K562 (cell line): ENCODE measurements at regions not wholly inside any gene's neighbourhood (a gene's known extent, or its start where the extent isn't known, plus 50 kb on each side); places are given as distances from the start of the nearest gene placed in this dataset.

Experiments
- ATAC-seq: fragments of 200-7000 bp; cut with Tn5 transposase; 3 replicates; pipeline ENCODE4 v1.9.1; 2020; ENCODE audit warnings: moderate library complexity
- BruUV-seq: library from RNA; stranded (reverse); fragments of 400-500 nt; replicated peaks from 2 replicates; lab custom pipeline; 2021; lab: Mats Ljungman, UMichigan
- CTCF ChIA-PET: fragments of 300-600 bp; formaldehyde crosslinking; extraction: SDS; loops from one replicate; lab custom pipeline; 2021; ENCODE audit warnings: low intra/inter-chr PET ratio; lab: Yijun Ruan, JAX
- POLR2A ChIA-PET: fragments of 300-600, 350-650 bp; sonication (Branson Sonifier 250); formaldehyde crosslinking; extraction: SDS; loops from one replicate; lab custom pipeline; 2021; ENCODE audit warnings: antibody characterized with exemption, inconsistent platforms; lab: Yijun Ruan, JAX
- DNase-seq, 4 experiments: peaks; one replicate each; pipeline versions ENCODE4 v3.0.0 to v3.0.0-alpha.2; 2011 to 2018; ENCODE audit warnings: low spot score in 3 of 4, mixed read lengths in 3 of 4; ENCODE audit errors: extremely low read depth in 1 of 4
- FAIRE-seq: peaks from 2 replicates; lab custom pipeline; 2011; peaks lifted over from hg19 to GRCh38; lab: Jason Lieb, UNC
- H2AFZ ChIP-seq: 2 replicates; pipeline ENCODE4 v1.6.0; 2011; ENCODE audit warnings: low read depth, low read length, control low read depth, inconsistent platforms
- H3K27ac ChIP-seq: fragments of 200-600 bp; 3 replicates; pipeline ENCODE4 v1.8.0; 2011; ENCODE audit warnings: low read depth, mild to moderate bottlenecking, control low read depth, inconsistent platforms, low read length, moderate library complexity, mixed read lengths; ENCODE audit errors: extremely low read depth
- H3K27me3 ChIP-seq, 2 experiments: fragments of 300-600 bp in 1 of 2; 2 replicates in 1 of 2; 3 replicates in 1 of 2; pipeline versions ENCODE4 v1.6.0 to v1.8.0; 2011; ENCODE audit warnings: inconsistent platforms in 2 of 2, low read length in 2 of 2, mild to moderate bottlenecking in 1 of 2, mixed read lengths in 1 of 2, moderate library complexity in 1 of 2; ENCODE audit not compliant: control insufficient read depth in 2 of 2, insufficient read depth in 2 of 2
- H3K36me3 ChIP-seq: fragments of 300-600 bp; 3 replicates; pipeline ENCODE4 v1.8.0; 2011; ENCODE audit warnings: mild to moderate bottlenecking, low read length, inconsistent platforms; ENCODE audit not compliant: control insufficient read depth, insufficient read depth
- H3K4me1 ChIP-seq, 2 experiments: fragments of 200-600 bp in 1 of 2; replicated peaks in 1 of 2; 2 replicates in 1 of 2; 3 replicates in 1 of 2; pipeline versions ENCODE4 v1.5.1 to v1.8.0; 2011; ENCODE audit warnings: inconsistent platforms in 2 of 2, low read length in 2 of 2, mild to moderate bottlenecking in 1 of 2, mixed read lengths in 1 of 2, moderate library complexity in 1 of 2; ENCODE audit not compliant: control insufficient read depth in 2 of 2, insufficient read depth in 2 of 2
- H3K4me2 ChIP-seq: 2 replicates; pipeline ENCODE4 v1.6.1; 2011; ENCODE audit warnings: low read length, control low read depth, inconsistent platforms, mixed read lengths; ENCODE audit not compliant: insufficient read depth
- H3K4me3 ChIP-seq: fragments of 200-600 bp; sonication (generic), shearing (Covaris generic); 2 replicates; pipeline ENCODE4 v1.5.1; 2016; ENCODE audit warnings: control low read depth, inconsistent platforms
- H3K79me2 ChIP-seq: fragments of 200-600 bp; 3 replicates; pipeline ENCODE4 v1.8.0; 2011; ENCODE audit warnings: low read length, inconsistent platforms; ENCODE audit not compliant: control insufficient read depth, insufficient read depth
- H3K9ac ChIP-seq, 2 experiments: 2 replicates each; pipeline versions ENCODE4 v1.6.0 to v1.6.1; 2011; ENCODE audit warnings: low read depth in 2 of 2, low read length in 2 of 2, control low read depth in 1 of 2, inconsistent platforms in 1 of 2, mild to moderate bottlenecking in 1 of 2, mixed read lengths in 1 of 2; ENCODE audit not compliant: insufficient read depth in 1 of 2
- H3K9me1 ChIP-seq: one replicate; pipeline ENCODE4 v1.6.0; 2011; ENCODE audit warnings: inconsistent platforms, mild to moderate bottlenecking, low read length, moderate library complexity; ENCODE audit not compliant: control insufficient read depth, insufficient read depth
- H3K9me3 ChIP-seq: replicated peaks from 2 replicates; pipeline ENCODE4 v1.5.1; 2011; ENCODE audit warnings: low read depth, low read length, inconsistent platforms; ENCODE audit not compliant: control insufficient read depth, insufficient read depth
- H4K20me1 ChIP-seq: replicated peaks from 2 replicates; pipeline ENCODE4 v1.6.1; 2011; ENCODE audit warnings: low read length, inconsistent platforms, mixed read lengths; ENCODE audit not compliant: control insufficient read depth, insufficient read depth
- BRCA1 ChIP-seq, 2 experiments: fragments of 450-650 bp in 1 of 2; sonication (generic) in 1 of 2; formaldehyde crosslinking in 1 of 2; IDR thresholded peaks; 2 replicates each; pipeline versions ENCODE4 v1.5.0 to v1.6.1; 2017 to 2020; ENCODE audit warnings: mild to moderate bottlenecking in 1 of 2, missing genetic modification reagents in 1 of 2
- CBFB ChIP-seq: sonication (generic); formaldehyde crosslinking; IDR thresholded peaks from 2 replicates; pipeline ENCODE4 v1.4.0; 2020; ENCODE audit warnings: mild to moderate bottlenecking, missing genetic modification reagents
- FOXJ2 ChIP-seq: fragments of 200-800 bp; sonication (Bioruptor generic); IDR thresholded peaks from 2 replicates; pipeline ENCODE4 v1.6.1; 2016; ENCODE audit warnings: missing genetic modification characterization, missing compliant biosample characterization
- HOXB6 ChIP-seq: fragments of 250-450 bp; sonication (Bioruptor Pico); IDR thresholded peaks from 2 replicates; pipeline ENCODE4 v1.5.1; 2022; ENCODE audit warnings: mild to moderate bottlenecking, borderline replicate concordance
- MEF2D ChIP-seq: conservative IDR thresholded peaks from 2 replicates; pipeline ENCODE4 v1.6.1; 2016; ENCODE audit warnings: low read depth, missing genetic modification characterization, missing compliant biosample characterization
- PHF20 ChIP-seq: fragments of 450-650 bp; IDR thresholded peaks from 2 replicates; pipeline ENCODE4 v1.6.1; 2018; ENCODE audit not compliant: partially characterized antibody
- RBM15 ChIP-seq: fragments of 200-400 bp; formaldehyde crosslinking; IDR thresholded peaks from 2 replicates; pipeline ENCODE4 v1.6.1; 2018; ENCODE audit warnings: mild to moderate bottlenecking, low read length, moderate library complexity; ENCODE audit not compliant: insufficient read depth
- RHOXF2B ChIP-seq: fragments of 250-450 bp; sonication (Bioruptor Pico); conservative IDR thresholded peaks from 2 replicates; pipeline ENCODE4 v1.5.1; 2021
- TARDBP ChIP-seq: fragments of 450-650 bp; IDR thresholded peaks from 2 replicates; pipeline ENCODE4 v1.6.1; 2016
- ZBTB8A ChIP-seq: fragments of 450-650 bp; IDR thresholded peaks from 2 replicates; pipeline ENCODE4 v1.6.1; 2018; ENCODE audit warnings: mild to moderate bottlenecking, moderate library complexity; ENCODE audit not compliant: partially characterized antibody
- ZNF175 ChIP-seq: fragments of 200-800 bp; sonication (Bioruptor generic); IDR thresholded peaks from 2 replicates; pipeline ENCODE4 v1.6.1; 2016; ENCODE audit warnings: low read depth, mild to moderate bottlenecking, missing genetic modification characterization, missing compliant biosample characterization
- ZNF408 ChIP-seq: fragments of 250-450 bp; sonication (Bioruptor Pico); IDR thresholded peaks from 2 replicates; pipeline ENCODE4 v1.4.0; 2020; ENCODE audit warnings: low read depth, mild to moderate bottlenecking, moderate library complexity
- ZNF764 ChIP-seq: fragments of 250-450 bp; sonication (Bioruptor Pico); IDR thresholded peaks from 2 replicates; pipeline ENCODE4 v1.4.0; 2020; ENCODE audit warnings: low read depth, mild to moderate bottlenecking, moderate library complexity
- WGBS: fragments of 100-300 bp; shearing (Covaris generic); methylation state at CpG from one replicate; pipeline ENCODE4 v1.1.6; 2016; ENCODE audit warnings: low coverage, mixed read lengths; ENCODE audit not compliant: insufficient coverage; ENCODE audit errors: missing lambda C conversion rate; 5-methylcytosine and 5-hydroxymethylcytosine counted together
- in situ Hi-C: fragments of 300-500 bp; cut with MboI; formaldehyde crosslinking; loops from 4 replicates; pipeline ENCODE4 v1.15.0; 2018; ENCODE audit warnings: inconsistent platforms, mixed read lengths
- intact Hi-C: fragments of 100-400 bp; cut with micrococcal nuclease; formaldehyde crosslinking; loops from 2 replicates; pipeline ENCODE4 v1.14.2; 2022
- TF ChIP-seq, protein P1 (sequence below): fragments of 250-450 bp; sonication (Bioruptor Pico); IDR thresholded peaks from 2 replicates; pipeline ENCODE4 v1.4.0; 2020; ENCODE audit warnings: mild to moderate bottlenecking
- TF ChIP-seq, protein P2 (sequence below): fragments of 450-650 bp; IDR thresholded peaks from 2 replicates; pipeline ENCODE4 v1.6.1; 2016; ENCODE audit warnings: missing biosample characterization, missing genetic modification characterization
- TF ChIP-seq, protein P3 (sequence below): fragments of 450-650 bp; formaldehyde crosslinking; IDR thresholded peaks from 2 replicates; pipeline ENCODE4 v1.4.0; 2020; ENCODE audit warnings: mild to moderate bottlenecking, moderate library complexity
- TF ChIP-seq, protein P4 (sequence below): fragments of 450-650 bp; IDR thresholded peaks from 2 replicates; pipeline ENCODE4 v1.6.1; 2018; ENCODE audit warnings: mild to moderate bottlenecking, low read depth; ENCODE audit not compliant: partially characterized antibody

DNA sequence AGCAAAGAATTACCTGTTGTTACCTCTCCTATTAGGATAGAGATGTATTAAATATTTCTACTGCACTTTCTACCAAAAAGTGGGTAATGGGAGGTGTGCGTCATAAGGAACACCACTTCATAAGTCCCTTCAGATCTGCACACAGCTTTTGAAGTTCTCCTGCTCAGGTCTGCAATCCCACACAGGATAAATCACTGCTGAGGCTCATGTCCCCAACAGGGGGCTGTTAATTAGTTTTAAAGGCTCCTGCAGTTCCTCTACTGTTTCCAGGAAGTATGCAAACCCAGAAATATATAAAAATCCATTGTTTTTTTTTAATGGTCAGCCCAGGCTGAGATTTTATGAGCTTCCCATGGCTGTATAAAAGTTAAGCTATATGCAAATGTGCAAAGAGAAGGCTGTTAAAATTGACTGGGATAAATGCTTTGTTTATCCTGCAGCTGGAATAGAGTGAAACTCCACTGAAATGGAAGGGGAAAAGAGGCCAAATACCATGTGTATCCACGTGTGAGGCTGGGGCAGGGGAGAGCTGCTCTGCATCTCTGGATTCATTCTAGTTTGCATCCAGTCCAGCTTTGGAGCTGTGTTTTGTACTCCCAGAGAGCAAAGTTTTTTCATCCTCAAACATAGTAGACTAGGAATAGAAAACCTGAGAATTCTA is 903.7 kb downstream of the TDRD15 start:
- ATAC-seq, result no peak
- no peak overlapping the region for H3K9ac ChIP-seq
- H3K27ac ChIP-seq, result no peak overlapping the region
- no peaks in the 10 kb centered on the region for H3K36me3 ChIP-seq
- CTCF ChIA-PET, result no interaction called here
- intact Hi-C loops, result no loop called here
- no peak for FAIRE-seq
- no peaks in the 10 kb centered on the region for H3K79me2 ChIP-seq
- no peaks in the 10 kb centered on the region for H3K9me1 ChIP-seq
- DNase-seq, result no peak
- BruUV-seq, result no TSS peak
- H3K9me3 ChIP-seq, result no peaks in the 10 kb centered on the region
- H3K27me3 ChIP-seq, result no peaks in the 10 kb centered on the region
- no peaks in the 10 kb centered on the region for H3K4me1 ChIP-seq
- TF ChIP-seq, protein P1, sequence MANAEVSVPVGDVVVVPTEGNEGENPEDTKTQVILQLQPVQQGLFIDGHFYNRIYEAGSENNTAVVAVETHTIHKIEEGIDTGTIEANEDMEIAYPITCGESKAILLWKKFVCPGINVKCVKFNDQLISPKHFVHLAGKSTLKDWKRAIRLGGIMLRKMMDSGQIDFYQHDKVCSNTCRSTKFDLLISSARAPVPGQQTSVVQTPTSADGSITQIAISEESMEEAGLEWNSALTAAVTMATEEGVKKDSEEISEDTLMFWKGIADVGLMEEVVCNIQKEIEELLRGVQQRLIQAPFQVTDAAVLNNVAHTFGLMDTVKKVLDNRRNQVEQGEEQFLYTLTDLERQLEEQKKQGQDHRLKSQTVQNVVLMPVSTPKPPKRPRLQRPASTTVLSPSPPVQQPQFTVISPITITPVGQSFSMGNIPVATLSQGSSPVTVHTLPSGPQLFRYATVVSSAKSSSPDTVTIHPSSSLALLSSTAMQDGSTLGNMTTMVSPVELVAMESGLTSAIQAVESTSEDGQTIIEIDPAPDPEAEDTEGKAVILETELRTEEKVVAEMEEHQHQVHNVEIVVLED (CRISPR knock-in tag), result no peak
- TF ChIP-seq ZNF764 (CRISPR knock-in tag) (no peak), PHF20 (no peak), RHOXF2B (CRISPR knock-in tag) (no peak), FOXJ2 (tag) (no peak), MEF2D (tag) (no peak), ZNF408 (CRISPR knock-in tag) (no peak), RBM15 (no peak), HOXB6 (CRISPR knock-in tag) (no peak), TARDBP (no peak), CBFB (no peak), BRCA1 (IDR thresholded peaks at IDR 0.05) (no peak), BRCA1 (CRISPR knock-in tag; IDR thresholded peaks at IDR 0.05) (no peak), ZBTB8A (no peak), ZNF175 (no peak)
- TF ChIP-seq, protein P2, sequence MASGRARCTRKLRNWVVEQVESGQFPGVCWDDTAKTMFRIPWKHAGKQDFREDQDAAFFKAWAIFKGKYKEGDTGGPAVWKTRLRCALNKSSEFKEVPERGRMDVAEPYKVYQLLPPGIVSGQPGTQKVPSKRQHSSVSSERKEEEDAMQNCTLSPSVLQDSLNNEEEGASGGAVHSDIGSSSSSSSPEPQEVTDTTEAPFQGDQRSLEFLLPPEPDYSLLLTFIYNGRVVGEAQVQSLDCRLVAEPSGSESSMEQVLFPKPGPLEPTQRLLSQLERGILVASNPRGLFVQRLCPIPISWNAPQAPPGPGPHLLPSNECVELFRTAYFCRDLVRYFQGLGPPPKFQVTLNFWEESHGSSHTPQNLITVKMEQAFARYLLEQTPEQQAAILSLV (tag), result no peak
- TF ChIP-seq, protein P3, sequence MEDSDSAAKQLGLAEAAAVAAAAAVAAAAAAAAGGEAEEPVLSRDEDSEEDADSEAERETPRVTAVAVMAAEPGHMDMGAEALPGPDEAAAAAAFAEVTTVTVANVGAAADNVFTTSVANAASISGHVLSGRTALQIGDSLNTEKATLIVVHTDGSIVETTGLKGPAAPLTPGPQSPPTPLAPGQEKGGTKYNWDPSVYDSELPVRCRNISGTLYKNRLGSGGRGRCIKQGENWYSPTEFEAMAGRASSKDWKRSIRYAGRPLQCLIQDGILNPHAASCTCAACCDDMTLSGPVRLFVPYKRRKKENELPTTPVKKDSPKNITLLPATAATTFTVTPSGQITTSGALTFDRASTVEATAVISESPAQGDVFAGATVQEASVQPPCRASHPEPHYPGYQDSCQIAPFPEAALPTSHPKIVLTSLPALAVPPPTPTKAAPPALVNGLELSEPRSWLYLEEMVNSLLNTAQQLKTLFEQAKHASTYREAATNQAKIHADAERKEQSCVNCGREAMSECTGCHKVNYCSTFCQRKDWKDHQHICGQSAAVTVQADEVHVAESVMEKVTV (CRISPR knock-in tag), result no peak
- TF ChIP-seq, protein P4, sequence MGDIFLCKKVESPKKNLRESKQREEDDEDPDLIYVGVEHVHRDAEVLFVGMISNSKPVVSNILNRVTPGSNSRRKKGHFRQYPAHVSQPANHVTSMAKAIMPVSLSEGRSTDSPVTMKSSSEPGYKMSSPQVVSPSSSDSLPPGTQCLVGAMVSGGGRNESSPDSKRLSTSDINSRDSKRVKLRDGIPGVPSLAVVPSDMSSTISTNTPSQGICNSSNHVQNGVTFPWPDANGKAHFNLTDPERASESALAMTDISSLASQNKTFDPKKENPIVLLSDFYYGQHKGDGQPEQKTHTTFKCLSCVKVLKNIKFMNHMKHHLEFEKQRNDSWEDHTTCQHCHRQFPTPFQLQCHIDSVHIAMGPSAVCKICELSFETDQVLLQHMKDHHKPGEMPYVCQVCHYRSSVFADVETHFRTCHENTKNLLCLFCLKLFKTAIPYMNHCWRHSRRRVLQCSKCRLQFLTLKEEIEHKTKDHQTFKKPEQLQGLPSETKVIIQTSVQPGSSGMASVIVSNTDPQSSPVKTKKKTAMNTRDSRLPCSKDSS, result no peak
- no peak overlapping the region for H2AFZ ChIP-seq
- 0% methylated on average over 2 of the region's 2 CpGs for WGBS
- H3K4me2 ChIP-seq, result no peak overlapping the region
- in situ Hi-C loops, result no loop called here
- H3K4me3 ChIP-seq, result no peak overlapping the region
- no peaks in the 10 kb centered on the region for H4K20me1 ChIP-seq
- POLR2A ChIA-PET, result no interaction called here
